Spleen (tissue), 7 donors: ENCODE measurements at regions not wholly inside any gene's neighbourhood (a gene's known extent, or its start where the extent isn't known, plus 50 kb on each side); places are given as distances from the start of the nearest gene placed in this dataset.
"Not testable (repeated sequence)": the region's sequence is repeated elsewhere in the genome, so short reads cannot be mapped to it uniquely, and the experiment has no call there.

ENCODE experiments used
- CTCF ChIP-seq, 11 experiments: fragments of 200-600 bp in 7 of 11; fragments of 450-650 bp in 4 of 11; sonication (generic) in 4 of 11; IDR thresholded peaks in 8 of 11; conservative IDR thresholded peaks in 3 of 11; 1 replicate in 7 of 11; 2 replicates in 4 of 11; pipeline versions ENCODE4 v1.4.0 to v1.8.0; 2016 to 2021; ENCODE audit warnings: antibody characterized with exemption in 11 of 11, inconsistent platforms in 4 of 11, mild to moderate bottlenecking in 1 of 11
- POLR2A ChIP-seq, 3 donors: fragments of 450-650 bp; IDR thresholded peaks; one replicate each; pipeline ENCODE4 v1.5.1; 2017; ENCODE audit warnings: antibody characterized with exemption in 3 of 3, mild to moderate bottlenecking in 1 of 3
- POLR2AphosphoS5 ChIP-seq, 3 donors: sonication (generic); formaldehyde crosslinking; IDR thresholded peaks; one replicate each; pipeline ENCODE4 v1.5.1; 2017; ENCODE audit warnings: antibody characterized with exemption in 3 of 3
- donor health status: DM: no; HTN: no; CAD: no; lungs with moderate emphysema.
- donor health status: DM: no; HTN: no; CAD: no.
- donor health status: DM: no; HTN: no; CAD: no.

DNA sequence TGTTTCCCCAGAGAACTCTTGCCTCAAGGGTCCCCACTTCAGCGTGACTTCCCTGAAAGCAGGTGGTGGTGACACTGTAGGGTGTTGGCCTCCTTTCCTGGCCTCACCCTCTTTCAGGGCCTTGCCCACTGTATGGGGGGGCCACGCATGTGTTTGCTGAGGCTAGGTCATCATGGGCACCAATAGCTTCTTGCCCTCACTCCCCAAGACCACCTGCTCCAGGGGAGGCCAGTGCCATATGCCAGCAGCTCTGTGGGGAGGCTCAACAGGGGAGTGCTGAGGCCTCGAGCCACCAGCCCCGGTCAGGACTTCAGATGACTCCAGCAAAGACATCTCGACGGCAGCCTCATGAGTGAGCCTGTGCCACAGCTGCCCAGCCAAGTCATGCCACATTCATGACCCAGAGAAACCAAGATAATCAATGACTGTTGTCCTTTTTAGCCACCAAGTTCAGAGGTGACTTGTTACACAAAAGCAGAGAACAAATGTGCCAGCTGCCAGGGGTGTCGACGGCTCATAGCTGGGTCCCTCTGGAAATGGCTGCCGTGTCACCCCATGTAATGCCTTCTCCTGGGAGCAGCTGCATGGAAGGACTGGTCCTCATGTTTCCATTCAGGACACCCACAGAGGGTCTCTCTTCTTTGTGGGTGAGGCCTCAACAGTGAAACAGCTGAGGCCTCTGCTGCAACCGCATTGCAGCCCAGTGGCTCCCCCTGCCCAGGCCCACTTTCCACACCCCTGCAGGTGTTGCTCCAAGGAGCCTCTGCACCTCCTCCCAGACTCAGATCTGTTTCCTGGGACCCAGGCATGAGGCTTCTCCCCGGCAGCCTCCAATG, 162.2 kb downstream of the LAT start:
- not testable (repeated sequence) for TF ChIP-seq CTCF (IDR thresholded peaks at IDR 0.05 in 8 of 11, conservative IDR thresholded peaks at IDR 0.05 in 3 of 11); POLR2A (IDR thresholded peaks at IDR 0.05); POLR2AphosphoS5 (IDR thresholded peaks at IDR 0.05)
